ENCODE measurements at regions not wholly inside any gene's neighbourhood (a gene's known extent, or its start where the extent isn't known, plus 50 kb on each side); places are given as distances from the start of the nearest gene placed in this dataset.

DNA sequence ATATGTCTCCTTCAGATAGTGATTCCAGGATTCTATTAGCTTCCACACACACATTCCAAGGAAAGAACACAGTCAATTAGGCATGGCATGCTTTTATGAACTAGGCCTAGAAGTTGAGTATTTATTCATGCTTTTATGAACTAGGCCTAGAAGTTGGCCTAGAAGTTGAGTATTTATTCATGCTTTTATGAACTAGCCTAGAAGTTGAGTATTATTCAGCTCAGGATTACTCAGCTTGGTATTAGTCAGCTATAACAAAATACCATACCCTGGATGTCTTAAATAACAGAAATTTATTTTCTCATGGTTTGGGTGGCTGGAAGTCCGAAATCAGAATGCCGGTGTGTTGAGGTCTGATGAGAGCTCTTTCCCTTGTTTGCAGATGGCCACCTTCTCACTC, 442.7 kb upstream of the FLRT2 start:
- H3K9me3 Mint-ChIP-seq (ENCODE audit: unreplicated experiment), result no peaks in the 10 kb centered on the region
- POLR2A ChIA-PET, result no interaction called here
- CTCF ChIA-PET, result no interaction called here
- H3K36me3 Mint-ChIP-seq (ENCODE audit: insufficient read depth, unreplicated experiment), result no peaks in the 10 kb centered on the region
- H3K4me3 Mint-ChIP-seq (ENCODE audit: unreplicated experiment), result no peak overlapping the region
- TF ChIP-seq, protein P1, sequence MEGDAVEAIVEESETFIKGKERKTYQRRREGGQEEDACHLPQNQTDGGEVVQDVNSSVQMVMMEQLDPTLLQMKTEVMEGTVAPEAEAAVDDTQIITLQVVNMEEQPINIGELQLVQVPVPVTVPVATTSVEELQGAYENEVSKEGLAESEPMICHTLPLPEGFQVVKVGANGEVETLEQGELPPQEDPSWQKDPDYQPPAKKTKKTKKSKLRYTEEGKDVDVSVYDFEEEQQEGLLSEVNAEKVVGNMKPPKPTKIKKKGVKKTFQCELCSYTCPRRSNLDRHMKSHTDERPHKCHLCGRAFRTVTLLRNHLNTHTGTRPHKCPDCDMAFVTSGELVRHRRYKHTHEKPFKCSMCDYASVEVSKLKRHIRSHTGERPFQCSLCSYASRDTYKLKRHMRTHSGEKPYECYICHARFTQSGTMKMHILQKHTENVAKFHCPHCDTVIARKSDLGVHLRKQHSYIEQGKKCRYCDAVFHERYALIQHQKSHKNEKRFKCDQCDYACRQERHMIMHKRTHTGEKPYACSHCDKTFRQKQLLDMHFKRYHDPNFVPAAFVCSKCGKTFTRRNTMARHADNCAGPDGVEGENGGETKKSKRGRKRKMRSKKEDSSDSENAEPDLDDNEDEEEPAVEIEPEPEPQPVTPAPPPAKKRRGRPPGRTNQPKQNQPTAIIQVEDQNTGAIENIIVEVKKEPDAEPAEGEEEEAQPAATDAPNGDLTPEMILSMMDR (IDR thresholded peaks at IDR 0.05; ENCODE audit: insufficient read depth in 1 of 2, low read depth in 1 of 2, low read length in 1 of 2, severe bottlenecking in 1 of 2, unreplicated experiment in 1 of 2), result no peak
- intact Hi-C loops (cut with micrococcal nuclease; ENCODE audit: unreplicated experiment), result no loop called here
- no peak for DNase-seq
- no TSS peak for BruUV-seq (replicated peaks)
- Histone ChIP-seq H3K36me3 (ENCODE audit: control insufficient read depth, insufficient read depth, low read length) (no peaks in the 10 kb centered on the region), H3K9me3 (no peaks in the 10 kb centered on the region), H3K4me1 (no peaks in the 10 kb centered on the region), H3K4me3 (ENCODE audit: low read depth, low read length) (no peak overlapping the region), H3K27me3 (replicated peaks; ENCODE audit: control insufficient read depth, insufficient read depth, low read length) (no peaks in the 10 kb centered on the region)
- no peaks in the 10 kb centered on the region for H3K27me3 Mint-ChIP-seq (ENCODE audit: insufficient read depth, unreplicated experiment)
- H3K27ac Mint-ChIP-seq (ENCODE audit: unreplicated experiment), result no peak overlapping the region
- no peaks in the 10 kb centered on the region for H3K4me1 Mint-ChIP-seq (ENCODE audit: low read depth, unreplicated experiment)

DNA sequence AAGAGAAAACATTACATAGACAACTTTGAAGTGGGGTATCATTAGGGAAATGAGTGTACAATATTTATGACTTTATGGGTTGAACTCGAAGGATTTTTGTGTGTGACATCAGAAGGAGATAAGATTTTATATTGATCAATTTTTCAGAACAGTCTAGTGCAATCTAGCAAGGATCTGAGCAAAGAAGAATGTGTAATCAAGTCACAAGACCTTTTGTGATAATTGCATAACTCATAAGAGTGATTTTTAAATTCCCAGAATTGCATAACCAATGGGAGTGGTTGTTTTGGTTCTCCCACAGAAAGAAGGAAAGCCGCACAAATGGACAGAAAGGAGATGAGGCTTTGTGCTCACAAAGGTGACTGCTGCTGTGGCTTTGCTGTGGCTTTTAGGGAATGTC, 441.8 kb upstream of the FLRT2 start:
- intact Hi-C loops (cut with micrococcal nuclease; ENCODE audit: unreplicated experiment), result no loop called here
- no peaks in the 10 kb centered on the region for H3K27me3 ChIP-seq (replicated peaks; ENCODE audit: control insufficient read depth, insufficient read depth, low read length)
- BruUV-seq (replicated peaks), result no TSS peak
- H3K4me1 ChIP-seq, result no peaks in the 10 kb centered on the region
- H3K9me3 Mint-ChIP-seq (ENCODE audit: unreplicated experiment), result no peaks in the 10 kb centered on the region
- TF ChIP-seq, protein P1 (IDR thresholded peaks at IDR 0.05; ENCODE audit: insufficient read depth in 1 of 2, low read depth in 1 of 2, low read length in 1 of 2, severe bottlenecking in 1 of 2, unreplicated experiment in 1 of 2), result no peak
- no peak for DNase-seq
- H3K27me3 Mint-ChIP-seq (ENCODE audit: insufficient read depth, unreplicated experiment), result no peaks in the 10 kb centered on the region
- ChIA-PET CTCF (no interaction called here), POLR2A (no interaction called here)
- no peaks in the 10 kb centered on the region for H3K36me3 Mint-ChIP-seq (ENCODE audit: insufficient read depth, unreplicated experiment)
- H3K36me3 ChIP-seq (ENCODE audit: control insufficient read depth, insufficient read depth, low read length), result no peaks in the 10 kb centered on the region
- H3K4me3 Mint-ChIP-seq (ENCODE audit: unreplicated experiment), result no peak overlapping the region
- H3K27ac Mint-ChIP-seq (ENCODE audit: unreplicated experiment), result no peak overlapping the region
- H3K9me3 ChIP-seq, result no peaks in the 10 kb centered on the region
- no peaks in the 10 kb centered on the region for H3K4me1 Mint-ChIP-seq (ENCODE audit: low read depth, unreplicated experiment)
- no peak overlapping the region for H3K4me3 ChIP-seq (ENCODE audit: low read depth, low read length)

DNA sequence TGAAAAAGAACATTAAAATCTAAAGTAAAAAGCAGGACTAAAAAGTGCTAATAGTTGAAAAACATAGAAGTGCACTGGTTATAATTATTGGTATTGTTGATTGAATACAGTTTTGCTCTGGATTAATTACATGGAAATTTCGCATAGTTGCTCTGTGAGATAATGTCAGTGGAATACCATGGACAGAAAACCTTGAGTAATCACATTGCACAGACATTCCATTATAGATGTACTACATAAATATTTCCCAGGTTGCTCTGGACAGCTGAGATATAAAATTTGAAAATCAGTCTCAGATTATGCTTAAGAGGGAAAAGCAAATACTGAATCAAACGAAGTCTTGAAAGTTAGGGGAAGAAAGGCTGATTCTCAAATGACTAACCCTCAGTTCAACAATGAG, 439.3 kb upstream of the FLRT2 start:
- Histone ChIP-seq H3K4me3 (ENCODE audit: low read depth, low read length) (no peak overlapping the region), H3K27me3 (replicated peaks; ENCODE audit: control insufficient read depth, insufficient read depth, low read length) (no peaks in the 10 kb centered on the region), H3K4me1 (no peaks in the 10 kb centered on the region), H3K36me3 (ENCODE audit: control insufficient read depth, insufficient read depth, low read length) (no peaks in the 10 kb centered on the region), H3K9me3 (no peaks in the 10 kb centered on the region)
- intact Hi-C loops (cut with micrococcal nuclease; ENCODE audit: unreplicated experiment), result no loop called here
- Mint-ChIP-seq H3K9me3 (ENCODE audit: unreplicated experiment) (no peaks in the 10 kb centered on the region), H3K4me1 (ENCODE audit: low read depth, unreplicated experiment) (no peaks in the 10 kb centered on the region), H3K27me3 (ENCODE audit: insufficient read depth, unreplicated experiment) (no peaks in the 10 kb centered on the region), H3K4me3 (ENCODE audit: unreplicated experiment) (no peak overlapping the region), H3K36me3 (ENCODE audit: insufficient read depth, unreplicated experiment) (no peaks in the 10 kb centered on the region), H3K27ac (ENCODE audit: unreplicated experiment) (no peak overlapping the region)
- BruUV-seq (replicated peaks), result no TSS peak
- ChIA-PET CTCF (no interaction called here), POLR2A (no interaction called here)
- no peak for DNase-seq
- TF ChIP-seq, protein P1 (IDR thresholded peaks at IDR 0.05; ENCODE audit: insufficient read depth in 1 of 2, low read depth in 1 of 2, low read length in 1 of 2, severe bottlenecking in 1 of 2, unreplicated experiment in 1 of 2), result no peak

Measured in Caco-2 (cell line).